ENCODE measurements at regions not wholly inside any gene's neighbourhood (a gene's known extent, or its start where the extent isn't known, plus 50 kb on each side); places are given as distances from the start of the nearest gene placed in this dataset.

DNA sequence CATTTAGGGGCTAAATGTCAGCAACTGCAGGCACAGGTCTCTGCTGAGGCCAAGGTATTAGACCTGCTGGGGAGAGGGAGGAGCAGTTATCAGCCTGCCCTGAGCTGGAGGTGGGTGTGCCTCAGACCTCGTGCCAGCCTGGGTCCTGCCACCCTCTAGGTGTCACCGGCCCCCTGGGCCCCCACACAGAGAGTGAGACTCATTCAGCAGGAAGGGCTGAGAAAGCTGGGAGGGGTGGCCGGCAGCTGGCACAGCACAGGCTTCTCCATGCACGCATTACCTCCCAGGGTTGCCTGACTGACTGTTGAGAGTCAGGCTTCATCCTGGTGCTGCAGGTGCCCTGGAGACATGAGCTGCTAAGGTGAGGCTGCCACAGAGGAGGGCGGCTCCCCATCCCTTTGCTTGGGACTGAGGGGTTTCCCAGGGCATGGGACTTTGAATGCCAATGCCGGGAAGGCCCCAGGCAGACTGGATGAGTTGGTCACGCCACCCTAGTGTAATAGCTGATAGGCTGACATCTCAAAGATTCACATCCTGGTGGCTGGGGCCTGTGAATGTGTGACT lies 75.3 kb upstream of the C14orf180 start:
- no peak overlapping the region for H3K27ac ChIP-seq
- H3K27me3 ChIP-seq = no peaks in the 10 kb centered on the region
- H4K20me1 ChIP-seq (ENCODE audit: insufficient read depth, poor library complexity, severe bottlenecking) = no peaks in the 10 kb centered on the region
- peaks cover 3% of the 10 kb centered on the region for H3K9me3 ChIP-seq (ENCODE audit: low read depth)
- no peak for DNase-seq (ENCODE audit: low spot score)
- no peaks in the 10 kb centered on the region for H3K79me2 ChIP-seq
- no peak overlapping the region for H2AFZ ChIP-seq
- no peaks in the 10 kb centered on the region for H3K4me1 ChIP-seq (ENCODE audit: insufficient read depth)
- no peak overlapping the region for H3K4me3 ChIP-seq
- TF ChIP-seq, protein P1, sequence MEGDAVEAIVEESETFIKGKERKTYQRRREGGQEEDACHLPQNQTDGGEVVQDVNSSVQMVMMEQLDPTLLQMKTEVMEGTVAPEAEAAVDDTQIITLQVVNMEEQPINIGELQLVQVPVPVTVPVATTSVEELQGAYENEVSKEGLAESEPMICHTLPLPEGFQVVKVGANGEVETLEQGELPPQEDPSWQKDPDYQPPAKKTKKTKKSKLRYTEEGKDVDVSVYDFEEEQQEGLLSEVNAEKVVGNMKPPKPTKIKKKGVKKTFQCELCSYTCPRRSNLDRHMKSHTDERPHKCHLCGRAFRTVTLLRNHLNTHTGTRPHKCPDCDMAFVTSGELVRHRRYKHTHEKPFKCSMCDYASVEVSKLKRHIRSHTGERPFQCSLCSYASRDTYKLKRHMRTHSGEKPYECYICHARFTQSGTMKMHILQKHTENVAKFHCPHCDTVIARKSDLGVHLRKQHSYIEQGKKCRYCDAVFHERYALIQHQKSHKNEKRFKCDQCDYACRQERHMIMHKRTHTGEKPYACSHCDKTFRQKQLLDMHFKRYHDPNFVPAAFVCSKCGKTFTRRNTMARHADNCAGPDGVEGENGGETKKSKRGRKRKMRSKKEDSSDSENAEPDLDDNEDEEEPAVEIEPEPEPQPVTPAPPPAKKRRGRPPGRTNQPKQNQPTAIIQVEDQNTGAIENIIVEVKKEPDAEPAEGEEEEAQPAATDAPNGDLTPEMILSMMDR (IDR thresholded peaks at IDR 0.05; ENCODE audit: poor library complexity) = no peak
- no peak for TF ChIP-seq EZH2 (IDR thresholded peaks at IDR 0.05; ENCODE audit: borderline replicate concordance)
- no peak for TF ChIP-seq EZH2phosphoT487 (IDR thresholded peaks at IDR 0.05; ENCODE audit: low read depth, severe bottlenecking, unreplicated experiment)
- H3K9me2 ChIP-seq (replicated peaks; ENCODE audit: insufficient read depth) = no peaks in the 10 kb centered on the region
- H3K36me3 ChIP-seq (replicated peaks; ENCODE audit: insufficient read depth, low read depth) = no peaks in the 10 kb centered on the region
- no peak overlapping the region for H3K4me2 ChIP-seq
- 88% methylated on average over 7 of the region's 7 CpGs for WGBS (ENCODE audit: low lambda C conversion rate, missing lambda C conversion rate)

DNA sequence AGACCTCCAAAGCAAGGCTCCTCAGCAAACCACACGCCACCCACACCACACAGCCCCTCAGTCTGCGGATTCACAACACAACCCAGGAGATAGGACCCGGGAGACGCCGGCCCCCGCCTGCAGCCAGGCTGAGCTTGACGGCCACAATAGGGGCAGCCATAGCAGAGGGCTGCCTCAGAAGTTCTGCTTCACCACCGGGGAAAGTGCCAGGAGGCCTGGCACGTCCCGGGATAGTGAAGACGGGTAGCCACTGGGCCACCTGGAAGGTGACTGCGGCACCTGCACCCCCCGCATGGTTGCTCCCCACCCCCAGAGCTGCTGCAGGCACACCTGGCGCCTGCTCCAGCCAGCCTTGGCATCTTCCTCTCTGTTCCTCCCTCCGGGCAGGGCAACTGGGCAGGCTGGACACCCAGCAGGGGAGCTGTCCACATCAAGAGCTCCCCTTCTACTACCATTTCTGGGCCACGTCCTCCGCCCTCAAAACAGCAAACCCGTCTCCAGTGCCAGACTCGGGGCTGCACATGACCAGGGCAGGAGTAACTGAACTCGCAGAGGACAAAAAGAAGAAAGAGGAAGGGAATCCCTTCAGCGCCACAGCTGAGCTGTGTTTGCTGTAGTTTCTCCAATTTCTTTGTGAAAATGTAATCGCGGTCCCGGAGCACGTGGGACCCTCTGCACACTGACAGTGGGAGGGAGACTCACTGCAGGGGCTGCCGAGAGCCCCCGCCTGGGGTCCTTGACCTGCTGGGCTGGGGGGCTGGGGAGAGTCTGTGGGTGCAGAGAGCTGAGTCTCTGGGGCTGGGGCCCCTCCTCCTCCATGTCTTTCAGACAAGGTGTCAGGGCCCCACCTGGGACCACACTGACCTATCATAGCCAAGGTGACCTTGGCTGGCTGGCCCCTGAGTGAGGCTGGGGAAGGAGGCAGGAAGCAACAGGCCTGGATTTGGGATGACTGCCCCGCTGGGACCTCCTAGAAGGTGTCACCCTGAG lies 74.2 kb upstream of the C14orf180 start:
- no peaks in the 10 kb centered on the region for H3K4me1 ChIP-seq (ENCODE audit: insufficient read depth)
- no peaks in the 10 kb centered on the region for H3K9me2 ChIP-seq (replicated peaks; ENCODE audit: insufficient read depth)
- no peak for TF ChIP-seq EZH2phosphoT487 (IDR thresholded peaks at IDR 0.05; ENCODE audit: low read depth, severe bottlenecking, unreplicated experiment)
- TF ChIP-seq, protein P1 (IDR thresholded peaks at IDR 0.05; ENCODE audit: poor library complexity) = no peak
- no peak for TF ChIP-seq EZH2 (IDR thresholded peaks at IDR 0.05; ENCODE audit: borderline replicate concordance)
- H3K79me2 ChIP-seq = no peaks in the 10 kb centered on the region
- no peak overlapping the region for H3K4me2 ChIP-seq
- H3K4me3 ChIP-seq = no peak overlapping the region
- no peaks in the 10 kb centered on the region for H3K36me3 ChIP-seq (replicated peaks; ENCODE audit: insufficient read depth, low read depth)
- DNase-seq (ENCODE audit: low spot score) = no peak
- H3K9me3 ChIP-seq (ENCODE audit: low read depth) = peaks cover 3% of the 10 kb centered on the region
- H3K27ac ChIP-seq = no peak overlapping the region
- whole genome bisulfite sequencing (ENCODE audit: low lambda C conversion rate, missing lambda C conversion rate) = 89% methylated on average over 27 of the region's 28 CpGs
- no peaks in the 10 kb centered on the region for H3K27me3 ChIP-seq
- no peaks in the 10 kb centered on the region for H4K20me1 ChIP-seq (ENCODE audit: insufficient read depth, poor library complexity, severe bottlenecking)
- no peak overlapping the region for H2AFZ ChIP-seq

DNA sequence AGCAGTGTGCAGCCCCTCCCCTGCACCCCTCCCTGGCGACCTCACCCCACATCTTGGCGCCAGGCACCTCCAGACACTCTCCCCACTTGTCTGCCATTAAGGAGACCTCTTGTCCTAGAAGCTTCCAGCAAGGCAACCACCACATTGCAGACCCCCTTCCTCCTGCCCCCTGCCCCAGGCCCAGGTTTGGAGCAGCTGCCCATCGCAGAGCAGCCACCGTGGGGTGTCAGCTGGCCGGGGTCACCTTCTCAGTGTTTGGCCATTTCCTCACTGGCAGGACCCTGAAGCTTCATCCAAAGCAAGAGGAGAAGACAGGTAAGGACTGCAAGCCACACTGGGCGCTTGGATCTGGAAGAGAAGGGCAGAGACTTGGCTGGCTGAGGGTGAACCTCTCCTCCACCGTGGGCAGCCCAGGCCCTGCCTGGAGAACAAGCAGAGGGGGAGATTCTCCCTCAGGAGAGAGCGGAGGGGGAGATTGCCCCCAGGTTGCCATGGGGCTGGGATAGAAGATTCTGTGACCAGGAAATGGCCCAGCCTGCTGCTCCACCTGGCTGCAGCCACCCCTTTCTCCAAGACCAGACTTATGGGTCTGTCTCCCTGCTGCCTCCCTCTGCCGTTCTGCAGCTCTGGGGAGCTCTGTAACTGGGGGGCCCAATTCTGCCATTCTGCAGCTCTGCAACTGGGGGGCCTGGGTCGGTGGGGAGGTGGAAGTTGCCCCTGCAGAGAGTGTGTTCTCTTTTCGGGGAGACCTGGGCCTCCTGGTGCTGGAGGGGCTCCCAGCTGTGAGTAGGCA lies 72.9 kb upstream of the C14orf180 start:
- H4K20me1 ChIP-seq (ENCODE audit: insufficient read depth, poor library complexity, severe bottlenecking) = no peaks in the 10 kb centered on the region
- H3K27me3 ChIP-seq = no peaks in the 10 kb centered on the region
- no peaks in the 10 kb centered on the region for H3K36me3 ChIP-seq (replicated peaks; ENCODE audit: insufficient read depth, low read depth)
- no peak for DNase-seq (ENCODE audit: low spot score)
- no peak overlapping the region for H3K4me2 ChIP-seq
- H3K4me3 ChIP-seq = no peak overlapping the region
- no peak overlapping the region for H2AFZ ChIP-seq
- no peaks in the 10 kb centered on the region for H3K4me1 ChIP-seq (ENCODE audit: insufficient read depth)
- no peaks in the 10 kb centered on the region for H3K79me2 ChIP-seq
- TF ChIP-seq EZH2phosphoT487 (IDR thresholded peaks at IDR 0.05; ENCODE audit: low read depth, severe bottlenecking, unreplicated experiment) (no peak), EZH2 (IDR thresholded peaks at IDR 0.05; ENCODE audit: borderline replicate concordance) (no peak)
- TF ChIP-seq, protein P1 (IDR thresholded peaks at IDR 0.05; ENCODE audit: poor library complexity) = no peak
- no peaks in the 10 kb centered on the region for H3K9me2 ChIP-seq (replicated peaks; ENCODE audit: insufficient read depth)
- 76% methylated on average over 11 of the region's 11 CpGs for WGBS (ENCODE audit: low lambda C conversion rate, missing lambda C conversion rate)
- no peak overlapping the region for H3K27ac ChIP-seq
- peaks cover 3% of the 10 kb centered on the region for H3K9me3 ChIP-seq (ENCODE audit: low read depth)
